NCI-H2107 (cell line): ENCODE measurements at regions not wholly inside any gene's neighbourhood (a gene's known extent, or its start where the extent isn't known, plus 50 kb on each side); places are given as distances from the start of the nearest gene placed in this dataset.

Experiments used
- DNase-seq: peaks from one replicate; lab custom pipeline; 2025; lab: John Stamatoyannopoulos, UW

- DNase-seq = no peak
Measured at GRCh38 chr15:99440551-99441443, 125.0 kb upstream of the MEF2A start.

- DNase-seq = no peak
Measured at GRCh38 chr15:99441444-99441800, 124.4 kb upstream of the MEF2A start.

- DNase-seq = no peak
Measured at GRCh38 chr15:99441871-99442251, 123.9 kb upstream of the MEF2A start.

- DNase-seq = no peak
Measured at GRCh38 chr15:99442252-99442897, 123.4 kb upstream of the MEF2A start.

- no peak for DNase-seq
Measured at GRCh38 chr15:99443056-99443756, 122.6 kb upstream of the MEF2A start.

GRCh38 chr15:99443768-99444446 is 121.9 kb upstream of the MEF2A start:
- no peak for DNase-seq

GRCh38 chr15:99445272-99445850 is 120.4 kb upstream of the MEF2A start:
- DNase-seq = no peak

GRCh38 chr15:99446565-99447496 is 119.0 kb upstream of the MEF2A start:
- peak; percentile 6 for DNase-seq

GRCh38 chr15:99447497-99448371 is 118.0 kb upstream of the MEF2A start:
- peak; percentile 1 for DNase-seq

GRCh38 chr15:99449514-99449913 is 116.3 kb upstream of the MEF2A start:
- DNase-seq = no peak

- DNase-seq = no peak
Measured at GRCh38 chr15:99450896-99451358, 114.9 kb upstream of the MEF2A start.

GRCh38 chr15:99451484-99451883 is 114.3 kb upstream of the MEF2A start:
- DNase-seq = no peak

- no peak for DNase-seq
Measured at GRCh38 chr15:99452010-99452409, 113.8 kb upstream of the MEF2A start.

GRCh38 chr15:99452728-99453636 is 112.8 kb upstream of the MEF2A start:
- no peak for DNase-seq

GRCh38 chr15:99453637-99454030 is 112.2 kb upstream of the MEF2A start:
- DNase-seq = no peak

- no peak for DNase-seq
Measured at GRCh38 chr15:99454107-99454809, 111.5 kb upstream of the MEF2A start.

- no peak for DNase-seq
Measured at GRCh38 chr15:99454941-99455788, 110.6 kb upstream of the MEF2A start.
